ENCODE measurements at regions not wholly inside any gene's neighbourhood (a gene's known extent, or its start where the extent isn't known, plus 50 kb on each side); places are given as distances from the start of the nearest gene placed in this dataset.
"Not testable (repeated sequence)": the region's sequence is repeated elsewhere in the genome, so short reads cannot be mapped to it uniquely, and the experiment has no call there.

DNA sequence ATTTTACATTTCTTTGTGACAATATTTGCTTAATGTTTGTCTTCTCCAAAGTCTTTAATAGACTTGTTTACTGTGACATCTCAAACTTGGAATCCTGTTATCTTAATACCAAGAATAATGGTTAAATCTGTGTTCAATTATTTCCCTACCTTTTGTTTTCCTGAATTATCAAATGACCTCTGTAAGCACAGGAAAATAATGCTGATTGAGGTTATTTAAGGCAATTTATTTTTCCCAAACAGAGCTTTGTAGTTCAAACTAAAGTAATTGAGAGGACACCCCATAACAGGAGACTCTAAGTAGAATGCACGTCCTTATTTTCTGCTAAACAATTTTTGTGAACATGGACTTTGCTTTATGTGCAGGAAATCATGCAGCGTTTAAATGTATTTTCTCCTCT is 195.0 kb downstream of the BTBD3 start:
- DNase-seq (ENCODE audit: extremely low read depth, low read depth) = no peak

DNA sequence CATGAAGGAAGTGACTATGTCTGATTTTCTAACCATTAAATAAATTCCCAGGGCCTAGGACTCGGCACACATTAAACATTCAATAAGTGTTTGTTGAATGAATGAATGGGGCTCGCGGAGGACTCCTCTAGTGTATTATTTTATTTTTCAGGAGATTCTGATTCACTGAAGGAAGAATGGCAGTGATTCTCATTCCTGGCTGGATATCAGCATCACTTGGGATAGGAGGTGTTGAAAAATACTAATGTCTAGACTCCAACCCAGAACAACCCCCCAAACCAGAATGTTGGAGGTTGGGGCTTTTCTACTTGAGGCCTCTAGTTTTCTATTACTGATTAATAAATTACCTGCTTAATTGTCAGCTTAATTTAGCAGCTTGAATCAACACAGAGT is 195.4 kb downstream of the BTBD3 start:
- no peak for DNase-seq (ENCODE audit: extremely low read depth, low read depth)

DNA sequence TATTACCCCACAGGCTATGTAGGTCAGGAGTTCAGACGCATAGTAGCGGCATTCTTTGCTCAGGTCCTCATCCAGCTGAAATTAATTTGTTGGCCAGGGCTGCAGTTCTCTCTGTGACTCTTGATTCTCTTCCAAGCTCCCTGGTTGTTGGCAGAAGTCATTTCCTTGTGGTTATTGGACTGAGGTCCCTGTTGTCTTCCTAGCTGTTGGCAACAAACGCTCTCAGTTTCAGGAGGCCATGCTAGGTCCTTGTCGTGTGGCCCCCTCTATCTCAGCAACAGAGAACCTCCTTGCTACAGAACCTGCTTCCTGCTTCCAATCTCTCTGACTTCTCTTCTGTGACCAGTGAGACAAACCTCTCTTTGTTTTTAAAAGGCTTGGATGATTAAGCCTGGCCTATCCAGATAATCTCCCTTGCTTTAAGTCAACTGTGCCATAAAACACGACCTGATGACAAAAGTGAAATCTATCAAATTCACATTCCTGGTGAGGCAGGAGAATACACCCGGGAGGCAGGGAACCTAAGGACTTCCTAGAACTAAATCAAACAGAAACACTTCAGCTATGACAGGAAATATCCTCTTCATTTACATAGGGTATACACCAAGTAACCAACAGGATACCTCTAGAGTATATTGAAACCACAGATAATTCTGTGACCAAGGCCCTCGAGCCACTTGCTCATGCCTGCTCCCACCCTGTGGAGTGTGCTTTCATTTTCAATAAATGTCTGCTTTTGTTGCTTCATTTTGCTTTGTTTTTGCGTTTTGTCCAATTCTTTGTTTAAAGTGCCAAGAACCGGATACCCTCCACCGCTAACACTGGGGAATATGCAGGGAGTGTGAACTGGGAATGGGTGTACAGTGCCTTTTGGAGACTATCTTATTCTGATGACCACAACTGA is 196.0 kb downstream of the BTBD3 start:
- no peak for DNase-seq (ENCODE audit: extremely low read depth, low read depth)

DNA sequence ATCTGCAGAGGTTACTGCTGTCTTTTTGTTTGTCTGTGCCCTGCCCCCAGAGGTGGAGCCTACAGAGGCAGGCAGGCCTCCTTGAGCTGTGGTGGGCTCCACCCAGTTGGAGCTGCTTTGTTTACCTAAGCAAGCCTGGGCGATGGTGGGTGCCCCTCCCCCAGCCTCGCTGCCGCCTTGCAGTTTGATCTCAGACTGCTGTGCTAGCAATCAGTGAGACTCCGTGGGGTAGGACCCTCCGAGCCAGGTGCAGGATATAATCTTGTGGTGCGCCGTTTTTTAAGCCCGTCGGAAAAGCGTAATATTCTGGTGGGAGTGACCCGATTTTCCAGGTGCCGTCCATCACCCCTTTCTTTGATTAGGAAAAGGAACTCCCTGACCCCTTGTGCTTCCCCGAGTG is 211.4 kb downstream of the BTBD3 start:
- not testable (repeated sequence) for DNase-seq (ENCODE audit: extremely low read depth, low read depth)

DNA sequence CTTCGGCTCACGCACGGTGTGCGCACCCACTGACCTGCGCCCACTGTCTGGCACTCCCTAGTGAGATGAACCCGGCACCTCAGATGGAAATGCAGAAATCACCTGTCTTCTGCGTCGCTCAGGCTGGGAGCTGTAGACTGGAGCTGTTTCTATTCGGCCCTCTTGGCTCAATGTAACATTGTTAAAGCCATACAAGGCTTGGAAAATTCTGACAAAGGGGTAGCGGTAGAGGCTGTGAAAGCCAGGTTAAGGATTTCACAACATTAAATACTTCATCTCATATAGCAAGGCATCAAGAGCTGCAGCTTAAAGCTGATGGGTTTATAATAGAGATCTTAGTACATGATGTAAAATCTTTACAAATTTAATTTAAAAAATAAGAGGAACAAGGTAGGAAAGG is 211.8 kb downstream of the BTBD3 start:
- not testable (repeated sequence) for DNase-seq (ENCODE audit: extremely low read depth, low read depth)

DNA sequence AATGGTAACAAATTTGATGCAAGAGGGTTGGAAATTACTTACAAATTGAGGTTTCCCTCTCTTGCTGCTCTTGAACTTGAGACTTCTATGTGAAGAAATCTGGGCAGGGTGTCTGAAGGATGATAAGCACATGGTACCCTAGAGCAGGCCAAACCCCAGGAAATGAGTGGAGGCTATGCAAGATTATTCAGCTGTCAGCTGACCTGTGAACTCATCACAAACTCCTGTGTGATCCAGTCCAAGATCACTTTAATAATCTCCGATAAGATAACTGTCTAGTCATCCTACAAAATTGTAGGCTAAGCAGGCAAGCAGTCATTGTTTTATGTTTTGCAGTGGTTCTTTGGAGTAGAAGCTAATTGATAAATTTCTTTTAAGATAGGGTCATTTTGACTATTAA is 213.1 kb downstream of the BTBD3 start:
- DNase-seq (ENCODE audit: extremely low read depth, low read depth) = no peak

- no peak for DNase-seq (ENCODE audit: extremely low read depth, low read depth)
Observed at GRCh38 chr20:12133553-12133952, 215.9 kb downstream of the BTBD3 start.

DNA sequence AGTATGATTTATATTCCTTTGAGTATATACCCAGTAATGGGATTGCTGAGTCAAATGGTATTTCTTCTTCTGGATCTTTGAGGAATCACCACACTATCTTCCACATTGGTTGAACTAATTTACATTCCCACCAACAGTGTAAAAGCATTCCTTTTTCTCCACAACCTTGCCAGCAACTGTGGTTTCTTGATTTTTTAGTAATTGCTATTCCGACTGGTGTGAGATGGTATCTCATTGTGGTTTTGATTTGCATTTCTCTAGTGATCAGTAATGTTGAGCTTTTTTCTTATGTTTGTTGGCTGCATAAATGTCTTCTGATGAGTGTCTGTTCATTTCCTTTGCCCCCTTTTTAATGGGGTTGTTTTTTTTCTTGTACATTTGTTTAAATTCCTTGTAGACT is 228.3 kb downstream of the BTBD3 start:
- DNase-seq (ENCODE audit: extremely low read depth, low read depth) = not testable (repeated sequence)

GRCh38 chr20:12152996-12153395 is 235.3 kb downstream of the BTBD3 start:
- DNase-seq (ENCODE audit: extremely low read depth, low read depth) = no peak

DNA sequence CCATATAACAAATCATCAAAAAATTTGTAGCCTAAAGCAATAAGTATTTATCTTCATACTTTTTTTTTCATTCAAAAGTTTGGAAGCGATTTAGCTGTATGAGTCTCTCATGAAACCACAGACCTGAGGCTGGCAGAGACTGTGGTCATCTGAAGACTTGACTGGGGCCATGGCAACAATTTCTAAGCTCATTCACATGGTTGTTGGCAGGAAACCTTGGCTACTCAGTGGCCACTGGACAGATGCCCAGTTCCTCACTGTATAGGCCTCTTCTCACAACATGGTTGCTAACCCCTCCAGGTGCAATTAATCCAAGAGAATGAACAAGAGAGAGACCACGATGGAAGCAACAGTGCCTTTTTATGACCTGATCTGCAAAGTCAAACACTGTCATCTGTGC is 235.9 kb downstream of the BTBD3 start:
- no peak for DNase-seq (ENCODE audit: extremely low read depth, low read depth)

GRCh38 chr20:12156252-12156651 is 238.6 kb downstream of the BTBD3 start:
- no peak for DNase-seq (ENCODE audit: extremely low read depth, low read depth)

GRCh38 chr20:12159261-12159660 is 241.6 kb downstream of the BTBD3 start:
- no peak for DNase-seq (ENCODE audit: extremely low read depth, low read depth)

GRCh38 chr20:12161734-12162133 is 244.0 kb downstream of the BTBD3 start:
- DNase-seq (ENCODE audit: extremely low read depth, low read depth) = no peak

GRCh38 chr20:12166053-12166717 is 248.5 kb downstream of the BTBD3 start:
- DNase-seq (ENCODE audit: extremely low read depth, low read depth) = no peak

DNA sequence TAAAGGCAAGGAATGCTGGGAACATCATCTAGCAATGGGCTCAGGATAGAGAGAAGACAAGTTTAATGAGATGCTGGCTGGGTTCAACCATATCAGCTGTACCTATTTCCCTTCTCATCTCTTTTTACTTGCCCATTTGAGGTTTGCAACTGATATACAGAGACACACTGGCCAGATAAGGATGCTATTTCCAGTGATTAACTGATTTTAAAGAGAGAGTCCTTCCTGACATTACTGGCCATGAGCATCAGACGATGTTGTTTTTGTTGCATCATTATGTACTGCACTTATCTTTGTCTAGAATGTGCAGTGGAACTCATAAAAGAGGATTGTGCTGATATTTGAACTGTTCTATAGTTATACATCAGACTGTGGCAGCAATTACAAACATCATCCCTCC is 252.7 kb downstream of the BTBD3 start:
- DNase-seq (ENCODE audit: extremely low read depth, low read depth) = no peak

GRCh38 chr20:12171923-12172524 is 254.3 kb downstream of the BTBD3 start:
- DNase-seq (ENCODE audit: extremely low read depth, low read depth) = no peak

GRCh38 chr20:12173347-12174012 is 255.8 kb downstream of the BTBD3 start:
- no peak for DNase-seq (ENCODE audit: extremely low read depth, low read depth)

GRCh38 chr20:12175538-12175937 is 257.8 kb downstream of the BTBD3 start:
- DNase-seq (ENCODE audit: extremely low read depth, low read depth) = no peak

DNA sequence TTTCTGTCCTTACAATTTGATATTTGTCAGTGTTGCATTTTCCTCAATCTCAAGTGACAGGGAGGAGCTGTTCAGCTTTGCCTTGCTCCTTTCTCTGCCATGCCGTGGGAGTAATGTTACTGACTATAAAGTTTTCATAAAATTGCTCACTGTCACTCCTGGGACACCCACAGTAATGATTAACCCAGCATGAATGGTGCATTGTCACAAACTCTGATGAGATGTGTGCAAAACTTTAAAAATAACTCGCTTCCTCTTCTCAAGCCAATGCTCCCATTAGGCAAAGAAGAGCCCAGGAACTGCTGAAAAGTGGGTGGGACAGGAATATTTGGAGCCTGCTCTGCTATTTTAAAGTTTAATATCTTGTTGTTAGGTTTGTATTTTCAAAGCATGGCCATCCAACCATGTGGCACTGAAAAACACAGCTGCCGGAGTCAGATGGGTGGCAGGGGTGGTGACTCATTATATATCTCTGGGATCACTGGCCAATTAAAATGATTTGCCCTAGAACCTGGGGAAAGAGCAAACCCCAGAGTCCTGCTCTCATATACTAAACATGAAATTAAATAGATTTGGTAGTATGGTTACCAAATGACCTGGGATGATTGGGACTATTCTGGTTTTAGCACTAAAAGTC is 260.1 kb downstream of the BTBD3 start:
- DNase-seq (ENCODE audit: extremely low read depth, low read depth) = no peak

DNA sequence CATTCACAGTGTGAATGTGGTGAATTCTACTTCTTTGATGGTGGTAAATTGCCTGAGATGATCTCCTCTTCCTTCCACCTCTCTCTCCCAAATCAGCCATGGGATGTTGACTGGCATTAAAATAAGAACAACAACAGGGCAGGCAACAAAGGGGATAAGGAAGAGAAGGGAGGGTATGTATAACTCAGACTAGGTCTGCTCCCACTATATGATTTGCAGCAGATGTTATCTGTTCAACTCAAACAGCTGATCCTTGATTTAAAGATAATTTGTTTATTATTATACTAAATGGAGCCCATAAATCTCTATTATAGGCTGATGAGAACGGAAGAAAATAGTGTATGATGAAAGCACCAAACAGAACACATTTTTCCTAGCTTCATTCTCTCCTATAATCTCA is 262.0 kb downstream of the BTBD3 start:
- no peak for DNase-seq (ENCODE audit: extremely low read depth, low read depth)

All from NCI-H460 (cell line).